ENCODE measurements at regions not wholly inside any gene's neighbourhood (a gene's known extent, or its start where the extent isn't known, plus 50 kb on each side); places are given as distances from the start of the nearest gene placed in this dataset.

- DNase-seq: no peak
Measured at GRCh38 chrX:79300856-79301255, 66.3 kb downstream of the ITM2A start.

GRCh38 chrX:79290596-79290995, 76.5 kb downstream of the ITM2A start:
- no peak for DNase-seq

GRCh38 chrX:79288733-79289132, 78.4 kb downstream of the ITM2A start:
- no peak for DNase-seq

GRCh38 chrX:79287724-79288123, 79.4 kb downstream of the ITM2A start:
- no peak for DNase-seq

- no peak for DNase-seq
Measured at GRCh38 chrX:79281775-79282174, 85.4 kb downstream of the ITM2A start.

- peak; percentile 46 for DNase-seq
Measured at GRCh38 chrX:79270401-79270800, 96.7 kb downstream of the ITM2A start.

GRCh38 chrX:79268788-79269187, 98.3 kb downstream of the ITM2A start:
- no peak for DNase-seq

GRCh38 chrX:79266702-79267101, 100.4 kb downstream of the ITM2A start:
- DNase-seq: no peak

GRCh38 chrX:79263550-79263949, 103.6 kb downstream of the ITM2A start:
- DNase-seq: no peak

- DNase-seq: peak; percentile 37
Measured at GRCh38 chrX:79259073-79259689, 108.0 kb downstream of the ITM2A start.

- DNase-seq: no peak
Measured at GRCh38 chrX:79243691-79244090, 99.2 kb downstream of the GPR174 start.

- DNase-seq: no peak
Measured at GRCh38 chrX:79235899-79236298, 91.4 kb downstream of the GPR174 start.

- DNase-seq: no peak
Measured at GRCh38 chrX:79231662-79232061, 87.2 kb downstream of the GPR174 start.

Data from NK-92 treated with Interleukin-12 subunit alpha and Interleukin-12 subunit beta, amount 100 ng/mL, for 24 hours (cell line).